Heart left ventricle (tissue), 16 donors: ENCODE measurements at regions not wholly inside any gene's neighbourhood (a gene's known extent, or its start where the extent isn't known, plus 50 kb on each side); places are given as distances from the start of the nearest gene placed in this dataset.

Experiments used
- ATAC-seq, 4 donors: fragments of 200-7000 bp; cut with Tn5 transposase; one replicate each; pipeline ENCODE4 v1.9.1; 2020 to 2022; ENCODE audit warnings: moderate library complexity in 4 of 4, mild to moderate bottlenecking in 3 of 4, moderate number of reproducible peaks in 1 of 4
- DNase-seq, 5 donors: peaks; one replicate each; pipeline ENCODE4 v3.0.0-alpha.2; 2020
- H3K27ac ChIP-seq, 12 donors: fragments of 200-600 bp; sonication (generic) in 4 of 12; one replicate each; pipeline versions ENCODE4 v1.5.0 to v1.8.0; 2016 to 2022; ENCODE audit warnings: mild to moderate bottlenecking in 2 of 12
- H3K27me3 ChIP-seq, 9 donors: fragments of 200-600 bp; sonication (generic) in 2 of 9; one replicate each; pipeline versions ENCODE4 v1.5.1 to v1.8.0; 2016 to 2022; ENCODE audit warnings: mild to moderate bottlenecking in 3 of 9
- H3K36me3 ChIP-seq, 9 donors: fragments of 200-600 bp; sonication (generic) in 2 of 9; one replicate each; pipeline versions ENCODE4 v1.5.0 to v1.8.0; 2018 to 2022; ENCODE audit warnings: mild to moderate bottlenecking in 2 of 9
- H3K4me1 ChIP-seq, 12 donors: fragments of 200-600 bp; sonication (generic) in 4 of 12; one replicate each; pipeline versions ENCODE4 v1.5.0 to v1.8.0; 2016 to 2022; ENCODE audit warnings: mild to moderate bottlenecking in 3 of 12
- H3K4me3 ChIP-seq, 12 donors: fragments of 200-600 bp; sonication (generic) in 4 of 12; one replicate each; pipeline versions ENCODE4 v1.5.0 to v1.8.0; 2017 to 2022; ENCODE audit warnings: mild to moderate bottlenecking in 9 of 12, moderate library complexity in 4 of 12
- H3K9me3 ChIP-seq, 12 donors: fragments of 200-600 bp; sonication (generic) in 4 of 12; one replicate each; pipeline versions ENCODE4 v1.5.0 to v1.8.0; 2016 to 2022; ENCODE audit warnings: mild to moderate bottlenecking in 1 of 12
- POLR2A ChIP-seq, 2 donors: fragments of 450-650 bp; IDR thresholded peaks; one replicate each; pipeline ENCODE4 v1.6.1; 2017; ENCODE audit warnings: antibody characterized with exemption in 2 of 2, mild to moderate bottlenecking in 2 of 2, moderate library complexity in 2 of 2
- WGBS, 4 donors: extraction: QIAGEN DNeasy Blood & Tissue Kit in 2 of 4; methylation state at CpG; one replicate each; pipeline versions ENCODE4 v1.1.5 to v1.1.7; 2013 to 2018; 5-methylcytosine and 5-hydroxymethylcytosine counted together
- intact Hi-C, 10 donors: fragments of 100-400 bp; cut with DNase I; formaldehyde crosslinking; loops; one replicate each; pipeline versions ENCODE4 v1.11.1 to v1.14.2; 2022
- TF ChIP-seq, protein P1 (sequence below), 12 donors: fragments of 200-600 bp; sonication (generic) in 4 of 12; IDR thresholded peaks; one replicate each; pipeline versions ENCODE4 v1.5.0 to v1.8.0; 2018 to 2022; ENCODE audit warnings: antibody characterized with exemption in 12 of 12, mild to moderate bottlenecking in 5 of 12
- donor health status: ischemic (EF 13 %, LVEDD 7.1; RV severe dilation, severe dysfunction).
- donor health status: healthy with polysubstance abuse.
- donor health status: DM: no; HTN: yes; CAD: no.
- donor health status: DM: no; HTN: no; CAD: no.
- donor health status: ischemic (EF 25% LVEDD 6.9; RV normal size, moderate dysfunction).
- donor health status: ischemic (EF 25% LVEDD 5.7; RV mildly dilated, moderate dysfunction).
- donor health status: healthy.
- donor health status: DM: yes; HTN: yes; CAD: no.
- donor health status: ischemic (EF 35%, LVEDD 5.7; RV mildly dilated, moderate dysfunction).
- donor health status: nonischemic (EF 11% LVEDD 7.7; RV severe dilation, severe dysfunction).
- donor health status: DM: yes; HTN: yes; CAD: no.
- donor health status: PGD.
- donor health status: ischemic (EF 29% LVEDD 5.4; RV normal size, mild dysfunction).
- donor health status: nonischemic (EF 23%, LVEDD 6.1; RV moderate dilation, normal function).

DNA sequence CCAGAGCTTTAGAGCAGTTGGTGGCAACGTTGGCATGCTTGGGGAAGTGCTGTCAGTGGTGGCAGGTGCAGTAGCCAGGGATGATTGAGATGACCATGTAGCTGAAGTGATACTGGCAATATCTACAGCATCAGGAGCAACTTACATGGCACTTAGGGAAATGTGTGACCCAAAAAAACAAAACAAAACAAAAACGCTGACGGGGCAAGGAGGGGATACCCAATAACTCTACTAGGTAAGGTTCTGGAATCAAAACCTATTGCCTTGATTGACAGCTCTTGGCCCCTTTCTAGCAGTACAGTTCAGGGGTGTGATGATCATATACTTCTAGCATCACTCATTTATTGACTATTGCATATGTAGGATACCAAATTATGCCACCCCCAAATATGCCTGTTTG lies 312.6 kb downstream of the AASDHPPT start:
- Histone ChIP-seq H3K4me1 (no peaks in the 10 kb centered on the region), H3K36me3 (no peaks in the 10 kb centered on the region), H3K4me3 (no peak overlapping the region), H3K27me3 (no peaks in the 10 kb centered on the region), H3K27ac (no peak overlapping the region), H3K9me3 (peaks cover 0 to 3% (median 0%) of the 10 kb centered on the region in 12 donors)
- WGBS, 4 donors: 74 to 82% (median 77%) methylated on average over 3 of the region's 3 CpGs
- TF ChIP-seq, protein P1, sequence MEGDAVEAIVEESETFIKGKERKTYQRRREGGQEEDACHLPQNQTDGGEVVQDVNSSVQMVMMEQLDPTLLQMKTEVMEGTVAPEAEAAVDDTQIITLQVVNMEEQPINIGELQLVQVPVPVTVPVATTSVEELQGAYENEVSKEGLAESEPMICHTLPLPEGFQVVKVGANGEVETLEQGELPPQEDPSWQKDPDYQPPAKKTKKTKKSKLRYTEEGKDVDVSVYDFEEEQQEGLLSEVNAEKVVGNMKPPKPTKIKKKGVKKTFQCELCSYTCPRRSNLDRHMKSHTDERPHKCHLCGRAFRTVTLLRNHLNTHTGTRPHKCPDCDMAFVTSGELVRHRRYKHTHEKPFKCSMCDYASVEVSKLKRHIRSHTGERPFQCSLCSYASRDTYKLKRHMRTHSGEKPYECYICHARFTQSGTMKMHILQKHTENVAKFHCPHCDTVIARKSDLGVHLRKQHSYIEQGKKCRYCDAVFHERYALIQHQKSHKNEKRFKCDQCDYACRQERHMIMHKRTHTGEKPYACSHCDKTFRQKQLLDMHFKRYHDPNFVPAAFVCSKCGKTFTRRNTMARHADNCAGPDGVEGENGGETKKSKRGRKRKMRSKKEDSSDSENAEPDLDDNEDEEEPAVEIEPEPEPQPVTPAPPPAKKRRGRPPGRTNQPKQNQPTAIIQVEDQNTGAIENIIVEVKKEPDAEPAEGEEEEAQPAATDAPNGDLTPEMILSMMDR (IDR thresholded peaks at IDR 0.05): no peak
- TF ChIP-seq POLR2A (IDR thresholded peaks at IDR 0.05): no peak
- DNase-seq (no peak), ATAC-seq (no peak)
- intact Hi-C loops: no loop called here

DNA sequence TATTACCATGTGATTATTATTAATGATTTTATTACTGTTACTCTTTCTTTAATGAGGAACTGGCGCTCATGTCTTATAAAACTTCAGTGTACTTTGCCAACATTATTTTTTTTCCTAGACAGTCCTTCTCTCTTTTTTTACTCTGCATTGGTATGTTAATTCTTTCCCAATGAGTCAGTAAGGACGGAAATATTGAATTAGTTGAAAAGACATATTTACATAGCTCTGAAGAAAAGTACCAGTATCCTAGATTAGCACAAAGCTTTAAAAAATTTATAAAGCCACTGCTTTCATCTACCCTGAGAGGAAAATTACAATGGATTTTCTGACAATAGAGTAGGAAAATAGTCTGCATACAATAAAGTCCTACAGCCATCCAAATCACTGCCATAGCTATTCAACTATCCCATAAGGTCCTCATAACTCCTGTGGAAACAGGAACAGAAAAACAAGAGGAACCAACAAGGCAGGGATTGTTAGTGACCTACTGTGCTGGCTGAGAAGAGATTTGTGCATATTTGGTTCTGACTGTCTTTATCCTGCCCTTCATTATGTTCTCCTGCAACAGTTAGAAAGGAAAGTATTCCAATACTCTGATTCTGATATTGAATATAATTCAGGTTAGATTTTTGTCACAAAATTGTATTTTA lies 314.4 kb downstream of the AASDHPPT start:
- 65 to 70% (median 70%) methylated on average over 2 of the region's 2 CpGs for WGBS, 4 donors
- Histone ChIP-seq H3K9me3 (peaks cover 0 to 11% (median 0%) of the 10 kb centered on the region in 12 donors), H3K36me3 (no peaks in the 10 kb centered on the region), H3K27ac (no peak overlapping the region), H3K4me1 (no peaks in the 10 kb centered on the region), H3K4me3 (no peak overlapping the region), H3K27me3 (no peaks in the 10 kb centered on the region)
- no peak for DNase-seq
- TF ChIP-seq POLR2A (IDR thresholded peaks at IDR 0.05): no peak
- TF ChIP-seq, protein P1 (IDR thresholded peaks at IDR 0.05): no peak
- intact Hi-C loops: no loop called here
- ATAC-seq: no peak

DNA sequence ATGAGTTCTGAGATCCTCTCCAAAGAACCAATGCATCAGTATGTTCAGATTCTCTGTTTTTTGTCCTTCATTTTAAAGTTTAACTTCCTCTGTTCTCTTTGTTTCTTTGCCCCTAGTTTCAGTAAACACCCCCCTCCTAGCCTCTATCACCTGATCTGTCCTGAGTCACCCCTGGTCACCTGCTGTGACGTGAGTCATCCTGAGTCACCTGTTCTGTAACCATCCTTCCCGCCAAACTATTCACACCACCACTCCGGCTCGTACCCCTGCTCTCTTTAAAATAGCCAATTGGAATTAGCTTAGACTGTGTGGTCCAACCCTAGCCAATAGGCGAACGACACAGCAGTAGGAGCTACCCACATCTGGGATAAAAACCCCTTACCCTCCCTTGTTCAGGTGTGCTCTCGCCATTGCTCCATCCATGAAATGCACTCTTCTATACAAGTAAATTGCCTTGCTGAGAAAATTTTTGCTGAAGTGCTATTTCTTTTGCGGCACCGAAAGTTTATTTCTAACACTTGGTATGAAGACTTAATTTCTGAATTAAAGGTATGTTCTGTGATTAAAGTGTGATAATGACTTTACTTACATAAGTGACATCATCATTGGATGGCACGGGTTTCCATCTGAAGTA lies 318.4 kb downstream of the AASDHPPT start:
- Histone ChIP-seq H3K4me3 (no peak overlapping the region), H3K4me1 (peaks cover 0 to 4% (median 0%) of the 10 kb centered on the region in 12 donors), H3K9me3 (peaks cover 0 to 11% (median 0%) of the 10 kb centered on the region in 12 donors), H3K36me3 (no peaks in the 10 kb centered on the region), H3K27me3 (no peaks in the 10 kb centered on the region), H3K27ac (no peak overlapping the region)
- DNase-seq (no peak), ATAC-seq (no peak)
- intact Hi-C loops: no loop called here
- 86 to 95% (median 94%) methylated on average over 10 of the region's 10 CpGs for WGBS, 4 donors
- TF ChIP-seq, protein P1 (IDR thresholded peaks at IDR 0.05): no peak
- no peak for TF ChIP-seq POLR2A (IDR thresholded peaks at IDR 0.05)

DNA sequence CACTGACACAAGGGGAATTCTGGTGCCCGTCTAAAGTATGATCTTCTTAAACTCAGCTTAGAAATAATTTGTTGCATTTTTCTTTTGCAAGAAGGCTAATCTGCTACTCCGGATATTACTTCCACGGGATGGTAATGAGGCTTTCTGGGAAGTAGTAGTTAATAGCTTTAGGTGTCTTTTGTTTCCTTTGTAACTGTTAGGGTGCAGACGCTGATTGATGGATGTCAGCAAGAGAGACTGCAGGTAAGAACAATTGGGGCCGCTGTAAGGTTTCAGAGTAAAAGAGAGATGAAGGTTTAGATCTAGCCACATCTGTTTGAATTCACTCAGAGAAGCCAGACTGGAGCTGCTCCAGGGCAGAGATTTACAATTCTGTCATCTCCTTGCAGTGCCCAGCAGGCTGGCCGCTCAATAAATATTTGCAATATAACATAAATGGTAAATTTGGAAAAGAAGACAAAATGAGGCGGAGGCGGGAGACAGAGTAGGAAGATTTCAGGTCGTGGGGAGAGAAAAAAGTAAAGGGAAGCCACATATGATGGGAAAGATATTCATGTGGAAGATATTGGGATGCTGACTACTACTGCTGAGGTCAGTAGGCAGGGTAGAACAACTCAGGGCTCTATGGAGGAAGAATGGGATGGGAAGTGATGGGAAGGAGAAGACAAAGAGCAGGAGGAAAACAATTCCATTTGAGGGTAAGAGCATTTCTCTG lies 320.5 kb downstream of the AASDHPPT start:
- no peak for DNase-seq
- Histone ChIP-seq H3K4me3 (no peak overlapping the region), H3K4me1 (peaks cover 0 to 4% (median 0%) of the 10 kb centered on the region in 12 donors), H3K27me3 (no peaks in the 10 kb centered on the region), H3K36me3 (no peaks in the 10 kb centered on the region), H3K9me3 (peaks cover 0 to 11% (median 0%) of the 10 kb centered on the region in 12 donors), H3K27ac (no peak overlapping the region)
- TF ChIP-seq, protein P1 (IDR thresholded peaks at IDR 0.05): no peak
- no peak for TF ChIP-seq POLR2A (IDR thresholded peaks at IDR 0.05)
- WGBS, 4 donors: 79 to 81% (median 79%) methylated on average over 9 of the region's 9 CpGs
- intact Hi-C loops: no loop called here
- ATAC-seq: no peak
